ENCODE measurements at regions not wholly inside any gene's neighbourhood (a gene's known extent, or its start where the extent isn't known, plus 50 kb on each side); places are given as distances from the start of the nearest gene placed in this dataset.

- TF ChIP-seq EZH2 (IDR thresholded peaks at IDR 0.05; ENCODE audit: insufficient read depth, poor library complexity, severe bottlenecking): no peak
- no peak for TF ChIP-seq EZH2phosphoT487 (IDR thresholded peaks at IDR 0.05; ENCODE audit: insufficient read depth, low read depth)
Observed at GRCh38 chr4:138451276-138451663, 209.1 kb upstream of the SLC7A11 start.

Data from GM23248 (cell line).